Ishikawa (cell line): ENCODE measurements at regions not wholly inside any gene's neighbourhood (a gene's known extent, or its start where the extent isn't known, plus 50 kb on each side); places are given as distances from the start of the nearest gene placed in this dataset.

Experiments used
- CEBPB ChIP-seq: IDR thresholded peaks from 2 replicates; pipeline ENCODE4 v1.6.1; 2012
- CREB1 ChIP-seq: IDR thresholded peaks from 2 replicates; pipeline ENCODE4 v1.6.1; 2012; ENCODE audit warnings: low read depth
- EGR1 ChIP-seq: IDR thresholded peaks from 2 replicates; pipeline ENCODE4 v1.6.1; 2012
- EP300 ChIP-seq: IDR thresholded peaks from 2 replicates; pipeline ENCODE4 v1.6.1; 2012; ENCODE audit warnings: borderline replicate concordance
- FOXM1 ChIP-seq: IDR thresholded peaks from 2 replicates; pipeline ENCODE4 v1.6.1; 2012; ENCODE audit warnings: low read depth, borderline replicate concordance
- NFIC ChIP-seq: IDR thresholded peaks from 2 replicates; pipeline ENCODE4 v1.6.1; 2012
- RAD21 ChIP-seq: IDR thresholded peaks from 2 replicates; pipeline ENCODE4 v1.6.1; 2012; ENCODE audit warnings: low read depth
- TAF1 ChIP-seq: IDR thresholded peaks from 2 replicates; pipeline ENCODE4 v1.6.1; 2012; ENCODE audit warnings: low read depth, mild to moderate bottlenecking
- TCF12 ChIP-seq: IDR thresholded peaks from 2 replicates; pipeline ENCODE4 v1.6.1; 2012; ENCODE audit warnings: low read depth
- TEAD4 ChIP-seq: IDR thresholded peaks from 2 replicates; pipeline ENCODE4 v1.6.1; 2012
- YY1 ChIP-seq: IDR thresholded peaks from 2 replicates; pipeline ENCODE4 v1.6.1; 2012; ENCODE audit warnings: low read depth
- ZBTB7A ChIP-seq: IDR thresholded peaks from 2 replicates; pipeline ENCODE4 v1.6.1; 2012; ENCODE audit warnings: low read depth
- TF ChIP-seq, protein P1 (sequence below): IDR thresholded peaks from 2 replicates; pipeline ENCODE4 v1.6.1; 2012; ENCODE audit warnings: low read depth, mild to moderate bottlenecking
- TF ChIP-seq, protein P2 (sequence below): IDR thresholded peaks from 2 replicates; pipeline ENCODE4 v1.6.1; 2012
- TF ChIP-seq, protein P3 (sequence below): IDR thresholded peaks from 2 replicates; pipeline ENCODE4 v1.6.1; 2012

DNA sequence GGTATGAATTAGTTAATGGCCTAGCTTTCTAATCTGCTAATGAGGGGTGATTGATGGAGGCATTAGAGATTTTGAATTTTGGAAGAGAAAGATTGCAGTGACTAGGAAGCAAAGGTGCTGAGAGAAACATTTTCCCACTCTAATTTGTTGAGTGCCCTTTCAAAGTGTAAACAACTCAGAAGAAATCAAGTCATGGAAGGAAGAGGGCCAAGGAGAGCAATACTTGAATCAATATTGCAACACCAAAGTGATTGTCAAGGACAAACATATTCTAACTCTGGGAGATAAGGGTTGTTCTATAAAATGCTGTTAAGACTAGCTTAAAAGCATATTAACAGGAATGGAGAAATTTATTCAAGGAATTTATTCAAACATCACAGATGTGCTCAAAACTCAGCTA lies 182.7 kb upstream of the FERMT1 start:
- TF ChIP-seq FOXM1 = no peak
- no peak for TF ChIP-seq RAD21
- TF ChIP-seq CREB1 = no peak
- no peak for TF ChIP-seq TAF1
- TF ChIP-seq EP300 = no peak
- TF ChIP-seq, protein P1, sequence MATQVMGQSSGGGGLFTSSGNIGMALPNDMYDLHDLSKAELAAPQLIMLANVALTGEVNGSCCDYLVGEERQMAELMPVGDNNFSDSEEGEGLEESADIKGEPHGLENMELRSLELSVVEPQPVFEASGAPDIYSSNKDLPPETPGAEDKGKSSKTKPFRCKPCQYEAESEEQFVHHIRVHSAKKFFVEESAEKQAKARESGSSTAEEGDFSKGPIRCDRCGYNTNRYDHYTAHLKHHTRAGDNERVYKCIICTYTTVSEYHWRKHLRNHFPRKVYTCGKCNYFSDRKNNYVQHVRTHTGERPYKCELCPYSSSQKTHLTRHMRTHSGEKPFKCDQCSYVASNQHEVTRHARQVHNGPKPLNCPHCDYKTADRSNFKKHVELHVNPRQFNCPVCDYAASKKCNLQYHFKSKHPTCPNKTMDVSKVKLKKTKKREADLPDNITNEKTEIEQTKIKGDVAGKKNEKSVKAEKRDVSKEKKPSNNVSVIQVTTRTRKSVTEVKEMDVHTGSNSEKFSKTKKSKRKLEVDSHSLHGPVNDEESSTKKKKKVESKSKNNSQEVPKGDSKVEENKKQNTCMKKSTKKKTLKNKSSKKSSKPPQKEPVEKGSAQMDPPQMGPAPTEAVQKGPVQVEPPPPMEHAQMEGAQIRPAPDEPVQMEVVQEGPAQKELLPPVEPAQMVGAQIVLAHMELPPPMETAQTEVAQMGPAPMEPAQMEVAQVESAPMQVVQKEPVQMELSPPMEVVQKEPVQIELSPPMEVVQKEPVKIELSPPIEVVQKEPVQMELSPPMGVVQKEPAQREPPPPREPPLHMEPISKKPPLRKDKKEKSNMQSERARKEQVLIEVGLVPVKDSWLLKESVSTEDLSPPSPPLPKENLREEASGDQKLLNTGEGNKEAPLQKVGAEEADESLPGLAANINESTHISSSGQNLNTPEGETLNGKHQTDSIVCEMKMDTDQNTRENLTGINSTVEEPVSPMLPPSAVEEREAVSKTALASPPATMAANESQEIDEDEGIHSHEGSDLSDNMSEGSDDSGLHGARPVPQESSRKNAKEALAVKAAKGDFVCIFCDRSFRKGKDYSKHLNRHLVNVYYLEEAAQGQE = no peak
- TF ChIP-seq CEBPB = no peak
- no peak for TF ChIP-seq TEAD4
- TF ChIP-seq ZBTB7A = no peak
- no peak for TF ChIP-seq YY1
- no peak for TF ChIP-seq EGR1
- no peak for TF ChIP-seq NFIC
- no peak for TF ChIP-seq TCF12
- TF ChIP-seq, protein P2, sequence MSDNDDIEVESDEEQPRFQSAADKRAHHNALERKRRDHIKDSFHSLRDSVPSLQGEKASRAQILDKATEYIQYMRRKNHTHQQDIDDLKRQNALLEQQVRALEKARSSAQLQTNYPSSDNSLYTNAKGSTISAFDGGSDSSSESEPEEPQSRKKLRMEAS = no peak

DNA sequence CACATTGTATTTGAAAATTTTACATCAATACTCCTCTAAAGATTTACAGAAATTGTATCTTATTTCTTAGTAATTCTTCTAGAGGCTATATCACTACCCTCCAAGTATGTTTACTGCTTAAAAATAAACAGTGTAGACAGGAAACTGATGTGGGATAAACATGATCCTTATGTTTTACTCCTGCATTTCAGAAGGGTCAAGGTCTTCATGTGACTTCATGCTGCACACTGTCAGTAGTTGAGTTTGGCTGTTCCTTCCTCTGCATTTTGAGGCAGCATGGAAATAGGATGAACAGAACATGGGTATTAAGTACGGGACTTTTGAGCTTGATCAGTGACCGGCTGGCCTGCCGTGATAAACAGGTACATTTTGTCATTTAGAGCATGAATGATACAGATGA lies 179.2 kb upstream of the FERMT1 start:
- TF ChIP-seq EGR1 = no peak
- TF ChIP-seq, protein P3, sequence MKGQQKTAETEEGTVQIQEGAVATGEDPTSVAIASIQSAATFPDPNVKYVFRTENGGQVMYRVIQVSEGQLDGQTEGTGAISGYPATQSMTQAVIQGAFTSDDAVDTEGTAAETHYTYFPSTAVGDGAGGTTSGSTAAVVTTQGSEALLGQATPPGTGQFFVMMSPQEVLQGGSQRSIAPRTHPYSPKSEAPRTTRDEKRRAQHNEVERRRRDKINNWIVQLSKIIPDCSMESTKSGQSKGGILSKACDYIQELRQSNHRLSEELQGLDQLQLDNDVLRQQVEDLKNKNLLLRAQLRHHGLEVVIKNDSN = no peak

DNA sequence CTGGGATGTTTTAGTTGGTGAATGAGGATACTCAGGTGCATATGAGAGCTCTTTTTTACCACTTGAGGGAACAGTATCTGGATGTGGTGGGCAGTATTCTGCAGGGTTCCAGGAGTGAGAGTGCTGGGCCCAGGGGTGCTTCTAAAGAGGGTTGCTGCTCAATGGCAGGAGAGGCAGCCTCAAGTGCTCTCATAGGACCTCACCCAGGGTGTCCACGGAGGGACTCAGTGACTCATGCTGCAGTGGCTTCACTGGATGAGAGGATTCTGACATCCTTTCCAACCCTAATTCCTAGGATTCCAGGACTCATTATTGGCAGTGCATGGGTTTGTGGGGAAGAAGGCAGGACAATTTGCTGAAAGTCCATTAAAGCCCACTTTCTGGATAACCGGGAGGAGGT lies 176.6 kb upstream of the FERMT1 start:
- TF ChIP-seq CREB1 = no peak
- TF ChIP-seq, protein P1 = no peak
- TF ChIP-seq EGR1 = no peak
- TF ChIP-seq, protein P3 = no peak
- TF ChIP-seq TAF1 = no peak
- no peak for TF ChIP-seq YY1
- no peak for TF ChIP-seq TCF12
- no peak for TF ChIP-seq ZBTB7A
- no peak for TF ChIP-seq FOXM1
- TF ChIP-seq CEBPB = no peak
- no peak for TF ChIP-seq RAD21
- no peak for TF ChIP-seq TEAD4
- TF ChIP-seq NFIC = no peak
- TF ChIP-seq, protein P2 = no peak
- no peak for TF ChIP-seq EP300

DNA sequence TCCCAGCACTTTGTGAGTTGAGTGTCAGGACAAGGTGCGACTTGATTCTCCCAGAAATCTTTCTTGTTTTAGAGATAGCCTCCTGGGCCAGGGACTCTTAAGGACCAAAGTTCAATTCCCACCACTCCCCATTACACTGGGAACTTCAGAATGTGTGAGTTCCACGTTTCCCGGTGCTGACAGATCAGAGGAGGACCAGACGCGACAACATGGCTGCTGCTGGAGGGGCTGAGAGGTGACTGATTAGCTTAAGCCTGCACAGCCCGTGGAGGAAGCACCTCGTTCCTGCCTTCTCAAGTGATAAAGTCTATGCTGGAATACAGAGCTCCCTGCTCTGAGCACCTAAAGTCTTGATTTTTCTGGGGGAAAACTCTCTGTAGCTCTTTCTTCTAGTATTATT lies 175.2 kb upstream of the FERMT1 start:
- TF ChIP-seq TCF12 = no peak
- TF ChIP-seq ZBTB7A = no peak
- TF ChIP-seq, protein P3 = no peak
- no peak for TF ChIP-seq TEAD4
- no peak for TF ChIP-seq CEBPB

DNA sequence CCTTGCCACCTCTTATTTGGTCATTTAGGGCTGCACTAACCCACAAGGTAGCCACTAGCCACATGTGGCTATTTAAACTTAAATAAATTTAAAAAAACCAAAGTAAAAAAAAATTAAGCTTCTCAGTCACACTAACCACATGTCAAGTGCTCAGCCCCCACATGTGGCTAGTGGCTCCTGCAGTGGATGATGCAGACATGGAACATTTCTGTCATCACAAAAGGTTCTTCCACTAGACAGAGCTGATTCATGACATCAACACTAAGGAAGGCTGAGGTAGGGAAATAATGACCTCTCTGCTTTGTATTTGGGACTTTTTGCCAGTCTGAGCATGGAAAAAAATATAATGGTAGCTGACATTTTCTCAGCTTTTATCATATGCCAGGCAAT lies 173.0 kb upstream of the FERMT1 start:
- no peak for TF ChIP-seq TAF1
- TF ChIP-seq TEAD4 = no peak
- TF ChIP-seq, protein P1 = no peak
- TF ChIP-seq YY1 = no peak
- TF ChIP-seq, protein P3 = no peak
- TF ChIP-seq CEBPB = no peak
- TF ChIP-seq, protein P2 = no peak
